Tibial nerve (tissue), 4 donors: ENCODE measurements at regions not wholly inside any gene's neighbourhood (a gene's known extent, or its start where the extent isn't known, plus 50 kb on each side); places are given as distances from the start of the nearest gene placed in this dataset. TPM values are rescaled to one million over a fixed set of nuclear protein-coding genes. Genes with fewer than 3 reads are reported as not detected.

Experiments
- DNase-seq, 2 donors: peaks; one replicate each; pipeline ENCODE4 v3.0.0-alpha.2; 2019; ENCODE audit warnings: low spot score in 2 of 2
- H3K27ac ChIP-seq, 4 donors: fragments of 200-600 bp; sonication (generic) in 3 of 4; one replicate each; pipeline ENCODE4 v1.5.1; 2017 to 2019; ENCODE audit warnings: mild to moderate bottlenecking in 1 of 4
- H3K27me3 ChIP-seq, 2 donors: fragments of 200-600 bp; sonication (generic) in 1 of 2; one replicate each; pipeline versions ENCODE4 v1.5.1 to v1.6.0; 2017 to 2019
- H3K36me3 ChIP-seq, 3 donors: fragments of 200-600 bp; sonication (generic); one replicate each; pipeline ENCODE4 v1.5.1; 2018 to 2019
- H3K4me1 ChIP-seq, 4 donors: fragments of 200-600 bp; sonication (generic) in 3 of 4; one replicate each; pipeline ENCODE4 v1.5.1; 2017 to 2019
- H3K4me3 ChIP-seq, 4 donors: fragments of 200-600 bp; sonication (generic) in 3 of 4; one replicate each; pipeline ENCODE4 v1.5.1; 2017 to 2019; ENCODE audit warnings: mild to moderate bottlenecking in 1 of 4, moderate library complexity in 1 of 4
- H3K9me3 ChIP-seq, 4 donors: fragments of 200-600 bp; sonication (generic) in 3 of 4; one replicate each; pipeline ENCODE4 v1.5.1; 2017 to 2019
- EP300 ChIP-seq, 2 donors: sonication (generic); formaldehyde crosslinking; IDR thresholded peaks; one replicate each; pipeline ENCODE4 v1.6.1; 2017; ENCODE audit warnings: antibody characterized with exemption in 2 of 2, mild to moderate bottlenecking in 1 of 2
- POLR2A ChIP-seq, 2 donors: fragments of 450-650 bp; IDR thresholded peaks; one replicate each; pipeline ENCODE4 v1.6.1; 2017; ENCODE audit warnings: antibody characterized with exemption in 2 of 2, mild to moderate bottlenecking in 2 of 2, moderate library complexity in 2 of 2
- WGBS, 2 donors: methylation state at CpG; one replicate each; pipeline ENCODE4 v1.1.5; 2018; 5-methylcytosine and 5-hydroxymethylcytosine counted together
- small RNA-seq: library from RNA; depleted of rRNA; stranded (forward); fragments of <200 nt; gene quantifications from one replicate; pipeline ENCODE3, GENCODE V24; 2016
- TF ChIP-seq, protein P1 (sequence below), 5 experiments: fragments of 200-600 bp in 3 of 5; fragments of 450-650 bp in 2 of 5; sonication (generic) in 3 of 5; IDR thresholded peaks; one replicate each; pipeline ENCODE4 v1.5.1; 2016 to 2019; ENCODE audit warnings: antibody characterized with exemption in 5 of 5, mild to moderate bottlenecking in 3 of 5, moderate library complexity in 2 of 5

DNA sequence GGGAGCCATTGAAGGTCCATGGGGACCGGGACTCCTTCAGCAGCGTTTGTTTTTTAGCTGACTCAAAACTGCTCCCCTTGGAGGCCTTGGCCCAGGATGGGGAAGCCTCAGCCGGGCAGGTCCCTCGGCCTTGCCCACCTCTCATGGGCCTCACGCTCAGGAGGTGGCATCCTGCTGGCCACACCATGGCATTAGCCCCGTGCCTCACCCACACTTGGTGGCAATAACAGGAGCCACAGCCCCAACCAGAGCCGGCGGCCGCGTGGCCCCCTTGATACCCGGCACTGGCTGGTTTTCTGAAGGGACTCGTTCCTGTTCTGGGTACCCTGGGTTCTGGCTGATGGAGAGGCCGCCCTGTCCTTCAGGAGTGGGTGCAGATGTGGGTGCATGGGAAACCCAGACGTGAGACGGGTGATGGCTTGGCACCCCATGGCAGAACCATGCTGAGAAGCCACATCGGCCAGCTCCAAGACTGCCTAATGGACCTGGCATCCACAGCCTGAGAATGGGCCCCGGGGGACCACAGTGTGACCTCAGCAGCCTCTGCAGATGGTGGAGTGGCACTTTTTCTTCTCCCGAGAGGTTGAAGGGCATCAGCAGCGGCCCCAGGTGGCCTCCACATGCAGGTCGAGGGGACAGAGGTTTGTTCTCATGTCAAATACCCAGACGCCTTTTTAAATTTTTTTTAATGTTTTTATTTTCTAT lies 49.8 kb upstream of the PPARA start:
- Histone ChIP-seq H3K27ac (peak overlapping the region in 3 of 4 donors; percentile 37 to 99 (median 87)), H3K27me3 (no peaks in the 10 kb centered on the region), H3K4me1 (peaks cover 0 to 100% (median 81%) of the 10 kb centered on the region in 4 donors), H3K36me3 (peaks cover 4 to 77% (median 4%) of the 10 kb centered on the region in 3 donors), H3K4me3 (no peak overlapping the region), H3K9me3 (no peaks in the 10 kb centered on the region)
- WGBS, 2 donors: 61 to 67% methylated on average over 13 to 21 of the region's 21 CpGs
- DNase-seq: no peak
- TF ChIP-seq, protein P1, sequence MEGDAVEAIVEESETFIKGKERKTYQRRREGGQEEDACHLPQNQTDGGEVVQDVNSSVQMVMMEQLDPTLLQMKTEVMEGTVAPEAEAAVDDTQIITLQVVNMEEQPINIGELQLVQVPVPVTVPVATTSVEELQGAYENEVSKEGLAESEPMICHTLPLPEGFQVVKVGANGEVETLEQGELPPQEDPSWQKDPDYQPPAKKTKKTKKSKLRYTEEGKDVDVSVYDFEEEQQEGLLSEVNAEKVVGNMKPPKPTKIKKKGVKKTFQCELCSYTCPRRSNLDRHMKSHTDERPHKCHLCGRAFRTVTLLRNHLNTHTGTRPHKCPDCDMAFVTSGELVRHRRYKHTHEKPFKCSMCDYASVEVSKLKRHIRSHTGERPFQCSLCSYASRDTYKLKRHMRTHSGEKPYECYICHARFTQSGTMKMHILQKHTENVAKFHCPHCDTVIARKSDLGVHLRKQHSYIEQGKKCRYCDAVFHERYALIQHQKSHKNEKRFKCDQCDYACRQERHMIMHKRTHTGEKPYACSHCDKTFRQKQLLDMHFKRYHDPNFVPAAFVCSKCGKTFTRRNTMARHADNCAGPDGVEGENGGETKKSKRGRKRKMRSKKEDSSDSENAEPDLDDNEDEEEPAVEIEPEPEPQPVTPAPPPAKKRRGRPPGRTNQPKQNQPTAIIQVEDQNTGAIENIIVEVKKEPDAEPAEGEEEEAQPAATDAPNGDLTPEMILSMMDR (IDR thresholded peaks at IDR 0.05): no peak
- TF ChIP-seq POLR2A (IDR thresholded peaks at IDR 0.05) (no peak), EP300 (IDR thresholded peaks at IDR 0.05) (no peak)

Small RNAs in the stretch of these regions (small RNA-seq; reads per million reads assigned to genes)
- gene MIR3619: not detected
